ENCODE measurements at regions not wholly inside any gene's neighbourhood (a gene's known extent, or its start where the extent isn't known, plus 50 kb on each side); places are given as distances from the start of the nearest gene placed in this dataset.

DNA sequence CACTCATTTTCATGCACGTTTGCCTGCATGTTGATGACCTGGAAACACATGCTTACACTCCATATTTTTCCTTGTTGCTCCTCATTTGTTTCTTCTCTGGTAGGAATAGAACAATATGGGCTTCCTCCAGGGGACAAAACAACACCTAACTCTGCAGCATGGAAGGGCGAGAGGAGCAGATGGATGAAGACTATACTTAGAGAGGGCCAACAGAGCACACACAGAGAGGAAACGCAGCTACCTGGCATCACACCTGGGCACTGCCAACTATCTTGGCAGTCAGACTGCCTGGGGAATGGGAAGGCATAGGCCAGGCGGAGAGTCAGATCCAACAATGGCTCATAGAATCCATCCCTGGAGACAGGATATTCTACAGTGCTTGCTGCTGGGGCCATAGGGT lies 290.9 kb downstream of the CD83 start:
- H3K27me3 ChIP-seq (replicated peaks in 1 of 2; ENCODE audit: control insufficient read depth in 2 of 2, insufficient read depth in 2 of 2, low read length in 1 of 2) = no peaks in the 10 kb centered on the region; a peak in 2 of 4 replicates
- RAD21 ChIA-PET (ENCODE audit: unreplicated experiment) = no interaction called here
- no peak overlapping the region for H2AFZ ChIP-seq (ENCODE audit: control insufficient read depth, low read depth, low read length)
- intact Hi-C loops (cut with micrococcal nuclease; ENCODE audit: unreplicated experiment) = no loop called here
- DNase-seq (ENCODE audit: low read depth, low spot score) (no peak), ATAC-seq (no peak), FAIRE-seq (no peak)
- H3K79me2 ChIP-seq (ENCODE audit: control insufficient read depth, insufficient read depth, low read length) = no peaks in the 10 kb centered on the region
- H3K4me3 ChIP-seq = no peak overlapping the region
- no peaks in the 10 kb centered on the region for H4K20me1 ChIP-seq (ENCODE audit: control insufficient read depth, insufficient read depth)
- no TSS peak for BruUV-seq (replicated peaks)
- no peaks in the 10 kb centered on the region for H3K36me3 ChIP-seq (ENCODE audit: control insufficient read depth in 2 of 2, insufficient read depth in 2 of 2, low read length in 1 of 2)
- in situ Hi-C loops (cut with MboI) = no loop called here
- no peaks in the 10 kb centered on the region for H3K4me1 ChIP-seq (ENCODE audit: control insufficient read depth, insufficient read depth, low read length)
- TF ChIP-seq PML (IDR thresholded peaks at IDR 0.05; ENCODE audit: low read length) = no peak
- no peak for TF ChIP-seq ZZZ3 (IDR thresholded peaks at IDR 0.05; ENCODE audit: control insufficient read depth, insufficient read length, low read depth)
- no peak for TF ChIP-seq CEBPB (IDR thresholded peaks at IDR 0.05; ENCODE audit: borderline replicate concordance in 1 of 2, low read depth in 2 of 2, low read length in 2 of 2)
- no peak for TF ChIP-seq GATAD2B (conservative IDR thresholded peaks at IDR 0.05; ENCODE audit: low read depth)
- 37% methylated on average over 4 of the region's 4 CpGs for WGBS (ENCODE audit: insufficient coverage, insufficient replicate concordance, low lambda C conversion rate, missing lambda C conversion rate)
- H3K9me3 ChIP-seq (replicated peaks; ENCODE audit: control insufficient read depth, insufficient read depth, low read length) = no peaks in the 10 kb centered on the region; the same call in 2 of the 3 replicates
- CTCF ChIA-PET = no interaction called here
- H3K27ac ChIP-seq (ENCODE audit: control insufficient read depth, insufficient read depth) = no peak overlapping the region
- no peak overlapping the region for H3K4me2 ChIP-seq (ENCODE audit: control insufficient read depth, insufficient read depth)
- POLR2A ChIA-PET = no interaction called here
- SMC1A ChIA-PET (ENCODE audit: uncharacterized antibody, unreplicated experiment) = no interaction called here
- no peak overlapping the region for H3K9ac ChIP-seq (ENCODE audit: control insufficient read depth, insufficient read depth, low read length)

DNA sequence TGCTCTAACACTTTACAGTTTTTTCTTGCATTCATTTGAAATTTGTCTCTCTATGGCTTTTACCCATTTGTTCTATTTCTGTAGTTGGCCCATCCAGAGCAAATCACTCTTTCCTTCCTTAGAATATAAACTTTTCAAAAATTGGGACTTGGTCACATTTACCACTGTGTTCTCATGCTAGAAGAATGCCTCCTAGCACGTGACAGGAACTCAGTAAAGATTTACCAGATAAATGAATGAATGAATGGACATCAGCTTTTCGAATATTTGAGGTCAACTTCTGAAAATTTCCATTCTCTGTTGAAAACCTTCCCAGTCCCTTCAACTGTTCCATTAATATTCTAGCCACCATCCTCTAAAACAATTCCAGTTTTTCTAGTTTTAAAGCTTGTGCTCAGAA lies 294.5 kb downstream of the CD83 start:
- Histone ChIP-seq H3K4me3 (no peak overlapping the region), H3K27ac (ENCODE audit: control insufficient read depth, insufficient read depth) (no peak overlapping the region), H3K9ac (ENCODE audit: control insufficient read depth, insufficient read depth, low read length) (no peak overlapping the region), H3K4me1 (ENCODE audit: control insufficient read depth, insufficient read depth, low read length) (no peaks in the 10 kb centered on the region), H3K36me3 (ENCODE audit: control insufficient read depth in 2 of 2, insufficient read depth in 2 of 2, low read length in 1 of 2) (no peaks in the 10 kb centered on the region), H3K9me3 (replicated peaks; ENCODE audit: control insufficient read depth, insufficient read depth, low read length) (no peaks in the 10 kb centered on the region), H3K27me3 (replicated peaks in 1 of 2; ENCODE audit: control insufficient read depth in 2 of 2, insufficient read depth in 2 of 2, low read length in 1 of 2) (no peaks in the 10 kb centered on the region; a peak in 2 of 4 replicates), H3K79me2 (ENCODE audit: control insufficient read depth, insufficient read depth, low read length) (no peaks in the 10 kb centered on the region), H4K20me1 (ENCODE audit: control insufficient read depth, insufficient read depth) (no peaks in the 10 kb centered on the region), H3K4me2 (ENCODE audit: control insufficient read depth, insufficient read depth) (no peak overlapping the region), H2AFZ (ENCODE audit: control insufficient read depth, low read depth, low read length) (no peak overlapping the region)
- POLR2A ChIA-PET = no interaction called here
- intact Hi-C loops (cut with micrococcal nuclease; ENCODE audit: unreplicated experiment) (no loop called here), in situ Hi-C loops (cut with MboI) (no loop called here)
- no peak for DNase-seq (ENCODE audit: low read depth, low spot score)
- no peak for FAIRE-seq
- TF ChIP-seq E4F1 (IDR thresholded peaks at IDR 0.05; ENCODE audit: borderline replicate concordance, partially characterized antibody) (no peak), FOXK2 (IDR thresholded peaks at IDR 0.05) (no peak), CHD1 (IDR thresholded peaks at IDR 0.05; ENCODE audit: low read depth, low read length) (no peak), TCF3 (IDR thresholded peaks at IDR 0.05; ENCODE audit: borderline replicate concordance, insufficient read depth, low read depth, low read length) (no peak), EED (IDR thresholded peaks at IDR 0.05; ENCODE audit: low read depth) (no peak), RELB (IDR thresholded peaks at IDR 0.05; ENCODE audit: low read depth) (no peak)
- CTCF ChIA-PET = no interaction called here
- SMC1A ChIA-PET (ENCODE audit: uncharacterized antibody, unreplicated experiment) = no interaction called here
- WGBS (ENCODE audit: insufficient coverage, insufficient replicate concordance, low lambda C conversion rate, missing lambda C conversion rate) = 0% methylated on average over 2 of the region's 2 CpGs
- no TSS peak for BruUV-seq (replicated peaks)
- RAD21 ChIA-PET (ENCODE audit: unreplicated experiment) = no interaction called here
- no peak for ATAC-seq

Data from GM12878 (cell line).